VCaP (cell line): ENCODE measurements at regions not wholly inside any gene's neighbourhood (a gene's known extent, or its start where the extent isn't known, plus 50 kb on each side); places are given as distances from the start of the nearest gene placed in this dataset.

Source experiments
- H3K27ac ChIP-seq: fragments of 450-650 bp; 2 replicates; pipeline ENCODE4 v1.5.1; 2017
- CTCF ChIP-seq: fragments of 450-650 bp; conservative IDR thresholded peaks from 2 replicates; pipeline ENCODE4 v1.5.1; 2017; ENCODE audit warnings: mild to moderate bottlenecking, moderate library complexity

GRCh38 chr1:234868296-234869147, 258.5 kb upstream of the IRF2BP2 start:
- TF ChIP-seq CTCF, result no peak
- no peak overlapping the region for H3K27ac ChIP-seq

GRCh38 chr1:234866007-234866866, 256.3 kb upstream of the IRF2BP2 start:
- no peak for TF ChIP-seq CTCF
- no peak overlapping the region for H3K27ac ChIP-seq

- no peak for TF ChIP-seq CTCF
- no peak overlapping the region for H3K27ac ChIP-seq
Measured at GRCh38 chr1:234865171-234866006, 255.4 kb upstream of the IRF2BP2 start.

GRCh38 chr1:234864116-234864515, 254.1 kb upstream of the IRF2BP2 start:
- H3K27ac ChIP-seq, result peak overlapping the region; percentile 77
- no peak for TF ChIP-seq CTCF

- H3K27ac ChIP-seq, result peak overlapping the region; percentile 77
- no peak for TF ChIP-seq CTCF
Measured at GRCh38 chr1:234863551-234863971, 253.6 kb upstream of the IRF2BP2 start.

- H3K27ac ChIP-seq, result peak overlapping the region; percentile 77
- no peak for TF ChIP-seq CTCF
Measured at GRCh38 chr1:234862944-234863515, 253.1 kb upstream of the IRF2BP2 start.
